ENCODE measurements at regions not wholly inside any gene's neighbourhood (a gene's known extent, or its start where the extent isn't known, plus 50 kb on each side); places are given as distances from the start of the nearest gene placed in this dataset.

- Histone ChIP-seq H3K4me1 (ENCODE audit: control insufficient read depth, low read length) (no peaks in the 10 kb centered on the region), H3K4me3 (ENCODE audit: low read length) (no peak overlapping the region), H3K79me2 (ENCODE audit: control insufficient read depth, low read length) (no peaks in the 10 kb centered on the region), H3K27me3 (ENCODE audit: control insufficient read depth, low read length) (no peaks in the 10 kb centered on the region), H3K9me2 (replicated peaks; ENCODE audit: control insufficient read depth, low read length) (no peaks in the 10 kb centered on the region), H3K4me2 (ENCODE audit: low read length) (no peak overlapping the region), H4K20me1 (ENCODE audit: control insufficient read depth, insufficient read depth, low read depth, low read length) (no peaks in the 10 kb centered on the region), H3K9me3 (ENCODE audit: control insufficient read depth, insufficient read depth, low read length) (no peaks in the 10 kb centered on the region), H3K36me3 (ENCODE audit: control insufficient read depth, low read length) (no peaks in the 10 kb centered on the region), H3K27ac (ENCODE audit: low read depth, low read length) (no peak overlapping the region), H3F3A (ENCODE audit: control insufficient read depth, insufficient read depth) (no peaks in the 10 kb centered on the region)
- TF ChIP-seq CTCF (IDR thresholded peaks at IDR 0.05; ENCODE audit: low read depth, low read length, poor library complexity, severe bottlenecking) = no peak
- TF ChIP-seq EZH2phosphoT487 (IDR thresholded peaks at IDR 0.05; ENCODE audit: borderline replicate concordance, low read length) = no peak
Measured at GRCh38 chr6:51410453-51410852, 591.8 kb downstream of the TFAP2B start.

GRCh38 chr6:51411496-51412125 is 592.9 kb downstream of the TFAP2B start:
- Histone ChIP-seq H3K4me2 (ENCODE audit: low read length) (no peak overlapping the region), H3K9me2 (replicated peaks; ENCODE audit: control insufficient read depth, low read length) (no peaks in the 10 kb centered on the region), H3K4me1 (ENCODE audit: control insufficient read depth, low read length) (no peaks in the 10 kb centered on the region), H3K27ac (ENCODE audit: low read depth, low read length) (no peak overlapping the region), H3K4me3 (ENCODE audit: low read length) (no peak overlapping the region), H3F3A (ENCODE audit: control insufficient read depth, insufficient read depth) (no peaks in the 10 kb centered on the region), H3K36me3 (ENCODE audit: control insufficient read depth, low read length) (no peaks in the 10 kb centered on the region), H4K20me1 (ENCODE audit: control insufficient read depth, insufficient read depth, low read depth, low read length) (no peaks in the 10 kb centered on the region), H3K27me3 (ENCODE audit: control insufficient read depth, low read length) (no peaks in the 10 kb centered on the region), H3K9me3 (ENCODE audit: control insufficient read depth, insufficient read depth, low read length) (no peaks in the 10 kb centered on the region), H3K79me2 (ENCODE audit: control insufficient read depth, low read length) (no peaks in the 10 kb centered on the region)
- TF ChIP-seq CTCF (IDR thresholded peaks at IDR 0.05; ENCODE audit: low read depth, low read length, poor library complexity, severe bottlenecking) (no peak), EZH2phosphoT487 (IDR thresholded peaks at IDR 0.05; ENCODE audit: borderline replicate concordance, low read length) (no peak)

- Histone ChIP-seq H3F3A (ENCODE audit: control insufficient read depth, insufficient read depth) (no peaks in the 10 kb centered on the region), H3K4me2 (ENCODE audit: low read length) (no peak overlapping the region), H3K4me3 (ENCODE audit: low read length) (no peak overlapping the region), H3K36me3 (ENCODE audit: control insufficient read depth, low read length) (no peaks in the 10 kb centered on the region), H3K9me2 (replicated peaks; ENCODE audit: control insufficient read depth, low read length) (no peaks in the 10 kb centered on the region), H3K79me2 (ENCODE audit: control insufficient read depth, low read length) (no peaks in the 10 kb centered on the region), H3K27me3 (ENCODE audit: control insufficient read depth, low read length) (no peaks in the 10 kb centered on the region), H3K27ac (ENCODE audit: low read depth, low read length) (no peak overlapping the region), H3K9me3 (ENCODE audit: control insufficient read depth, insufficient read depth, low read length) (no peaks in the 10 kb centered on the region), H3K4me1 (ENCODE audit: control insufficient read depth, low read length) (no peaks in the 10 kb centered on the region), H4K20me1 (ENCODE audit: control insufficient read depth, insufficient read depth, low read depth, low read length) (no peaks in the 10 kb centered on the region)
- TF ChIP-seq CTCF (IDR thresholded peaks at IDR 0.05; ENCODE audit: low read depth, low read length, poor library complexity, severe bottlenecking) = no peak
- no peak for TF ChIP-seq EZH2phosphoT487 (IDR thresholded peaks at IDR 0.05; ENCODE audit: borderline replicate concordance, low read length)
Measured at GRCh38 chr6:51414361-51414760, 595.7 kb downstream of the TFAP2B start.
